Activated naive CD8-positive, alpha-beta T cell (primary cell): ENCODE measurements at regions not wholly inside any gene's neighbourhood (a gene's known extent, or its start where the extent isn't known, plus 50 kb on each side); places are given as distances from the start of the nearest gene placed in this dataset.

Experiments
- H3K27ac Mint-ChIP-seq: one replicate; pipeline ENCODE4 v1.8.0; 2021; ENCODE audit warnings: mixed read lengths
- H3K27me3 Mint-ChIP-seq: one replicate; pipeline ENCODE4 v1.8.0; 2021; ENCODE audit warnings: mixed read lengths
- H3K36me3 Mint-ChIP-seq: one replicate; pipeline ENCODE4 v1.8.0; 2021; ENCODE audit warnings: mixed read lengths
- H3K4me1 Mint-ChIP-seq: one replicate; pipeline ENCODE4 v1.8.0; 2021; ENCODE audit warnings: low read depth, mixed read lengths
- H3K4me3 Mint-ChIP-seq: one replicate; pipeline ENCODE4 v1.8.0; 2021; ENCODE audit warnings: mild to moderate bottlenecking, mixed read lengths
- H3K9me3 Mint-ChIP-seq: one replicate; pipeline ENCODE4 v1.8.0; 2021; ENCODE audit warnings: low read depth, mixed read lengths

- H3K27me3 Mint-ChIP-seq, result peaks cover 2% of the 10 kb centered on the region
- no peaks in the 10 kb centered on the region for H3K36me3 Mint-ChIP-seq
- no peaks in the 10 kb centered on the region for H3K4me1 Mint-ChIP-seq
- no peak overlapping the region for H3K4me3 Mint-ChIP-seq
- H3K27ac Mint-ChIP-seq, result no peak overlapping the region
- H3K9me3 Mint-ChIP-seq, result no peaks in the 10 kb centered on the region
Observed at GRCh38 chr21:43343095-43343991, 83.6 kb downstream of the SIK1 start.

DNA sequence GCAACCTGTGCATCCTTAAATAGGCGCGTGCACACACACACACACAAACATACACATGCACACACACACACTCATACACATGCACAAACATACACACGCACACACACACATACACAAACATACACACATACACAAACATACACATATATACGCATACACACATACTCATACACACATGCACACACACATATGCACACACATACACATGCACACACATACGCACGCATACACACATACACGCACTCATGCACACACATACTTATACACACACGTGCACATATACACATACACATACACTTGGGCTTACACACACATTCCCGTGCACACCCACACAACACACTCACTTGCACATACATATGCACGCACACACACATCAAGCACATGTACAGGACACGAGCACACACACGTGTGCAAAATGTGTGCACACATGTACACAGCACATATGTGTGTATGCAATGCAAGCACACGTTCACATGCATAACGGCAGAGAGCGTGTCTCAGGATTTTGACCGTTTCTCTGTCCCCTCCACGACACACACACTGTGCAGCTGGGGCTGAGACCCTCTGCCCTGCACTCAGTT, 84.5 kb downstream of the SIK1 start:
- no peak overlapping the region for H3K4me3 Mint-ChIP-seq
- peaks cover 2% of the 10 kb centered on the region for H3K27me3 Mint-ChIP-seq
- no peaks in the 10 kb centered on the region for H3K9me3 Mint-ChIP-seq
- no peaks in the 10 kb centered on the region for H3K36me3 Mint-ChIP-seq
- H3K27ac Mint-ChIP-seq, result no peak overlapping the region
- H3K4me1 Mint-ChIP-seq, result peaks cover 4% of the 10 kb centered on the region

- Mint-ChIP-seq H3K4me3 (no peak overlapping the region), H3K4me1 (peaks cover 4% of the 10 kb centered on the region), H3K27ac (no peak overlapping the region)
Observed at GRCh38 chr21:43341378-43342161, 85.4 kb downstream of the SIK1 start.

GRCh38 chr21:43340491-43341377, 86.2 kb downstream of the SIK1 start:
- Mint-ChIP-seq H3K36me3 (no peaks in the 10 kb centered on the region), H3K27ac (no peak overlapping the region), H3K27me3 (peaks cover 2% of the 10 kb centered on the region), H3K4me3 (no peak overlapping the region), H3K9me3 (no peaks in the 10 kb centered on the region), H3K4me1 (peaks cover 4% of the 10 kb centered on the region)

More at GRCh38 chr21:43341378-43342161, 85.4 kb downstream of the SIK1 start:
- Mint-ChIP-seq H3K9me3 (no peaks in the 10 kb centered on the region), H3K27me3 (peaks cover 2% of the 10 kb centered on the region), H3K36me3 (no peaks in the 10 kb centered on the region)

- no peaks in the 10 kb centered on the region for H3K9me3 Mint-ChIP-seq
- no peak overlapping the region for H3K4me3 Mint-ChIP-seq
- peaks cover 2% of the 10 kb centered on the region for H3K27me3 Mint-ChIP-seq
- no peak overlapping the region for H3K27ac Mint-ChIP-seq
- H3K4me1 Mint-ChIP-seq, result peaks cover 4% of the 10 kb centered on the region
- no peaks in the 10 kb centered on the region for H3K36me3 Mint-ChIP-seq
Observed at GRCh38 chr21:43339668-43340067, 87.3 kb downstream of the SIK1 start.

DNA sequence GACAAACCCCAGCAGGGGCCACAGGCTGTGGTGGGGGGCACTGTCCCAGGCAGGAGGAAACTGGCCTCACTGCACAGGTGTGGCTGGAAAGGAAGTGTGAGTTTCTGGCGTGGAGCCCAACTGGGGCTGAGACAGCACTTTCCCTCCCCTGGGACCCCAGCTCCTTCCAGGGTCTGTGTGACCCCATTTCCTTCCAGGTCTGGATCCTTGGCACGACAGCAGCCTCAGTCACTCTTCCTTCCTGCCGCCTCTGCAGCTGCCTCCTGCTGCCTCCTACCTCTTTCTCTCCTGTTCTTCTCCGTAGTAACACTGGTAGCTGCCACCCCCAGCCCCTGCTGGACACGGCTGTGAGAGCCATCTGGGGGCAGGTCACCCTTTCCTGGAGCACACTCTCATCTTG, 88.0 kb downstream of the SIK1 start:
- Mint-ChIP-seq H3K9me3 (no peaks in the 10 kb centered on the region), H3K4me3 (no peak overlapping the region), H3K27ac (no peak overlapping the region), H3K36me3 (no peaks in the 10 kb centered on the region), H3K27me3 (peaks cover 2% of the 10 kb centered on the region), H3K4me1 (peaks cover 4% of the 10 kb centered on the region)

GRCh38 chr21:43337901-43338655, 88.9 kb downstream of the SIK1 start:
- H3K27me3 Mint-ChIP-seq, result peaks cover 2% of the 10 kb centered on the region
- H3K27ac Mint-ChIP-seq, result no peak overlapping the region
- H3K4me1 Mint-ChIP-seq, result peaks cover 4% of the 10 kb centered on the region
- no peaks in the 10 kb centered on the region for H3K36me3 Mint-ChIP-seq
- no peaks in the 10 kb centered on the region for H3K9me3 Mint-ChIP-seq
- no peak overlapping the region for H3K4me3 Mint-ChIP-seq

- Mint-ChIP-seq H3K4me1 (peaks cover 4% of the 10 kb centered on the region), H3K36me3 (no peaks in the 10 kb centered on the region), H3K27ac (no peak overlapping the region), H3K4me3 (no peak overlapping the region), H3K27me3 (peaks cover 2% of the 10 kb centered on the region), H3K9me3 (no peaks in the 10 kb centered on the region)
Observed at GRCh38 chr21:43335119-43335518, 91.8 kb downstream of the SIK1 start.

GRCh38 chr21:43334214-43334958, 92.5 kb downstream of the SIK1 start:
- Mint-ChIP-seq H3K4me3 (no peak overlapping the region), H3K4me1 (peaks cover 4% of the 10 kb centered on the region), H3K27ac (no peak overlapping the region)

DNA sequence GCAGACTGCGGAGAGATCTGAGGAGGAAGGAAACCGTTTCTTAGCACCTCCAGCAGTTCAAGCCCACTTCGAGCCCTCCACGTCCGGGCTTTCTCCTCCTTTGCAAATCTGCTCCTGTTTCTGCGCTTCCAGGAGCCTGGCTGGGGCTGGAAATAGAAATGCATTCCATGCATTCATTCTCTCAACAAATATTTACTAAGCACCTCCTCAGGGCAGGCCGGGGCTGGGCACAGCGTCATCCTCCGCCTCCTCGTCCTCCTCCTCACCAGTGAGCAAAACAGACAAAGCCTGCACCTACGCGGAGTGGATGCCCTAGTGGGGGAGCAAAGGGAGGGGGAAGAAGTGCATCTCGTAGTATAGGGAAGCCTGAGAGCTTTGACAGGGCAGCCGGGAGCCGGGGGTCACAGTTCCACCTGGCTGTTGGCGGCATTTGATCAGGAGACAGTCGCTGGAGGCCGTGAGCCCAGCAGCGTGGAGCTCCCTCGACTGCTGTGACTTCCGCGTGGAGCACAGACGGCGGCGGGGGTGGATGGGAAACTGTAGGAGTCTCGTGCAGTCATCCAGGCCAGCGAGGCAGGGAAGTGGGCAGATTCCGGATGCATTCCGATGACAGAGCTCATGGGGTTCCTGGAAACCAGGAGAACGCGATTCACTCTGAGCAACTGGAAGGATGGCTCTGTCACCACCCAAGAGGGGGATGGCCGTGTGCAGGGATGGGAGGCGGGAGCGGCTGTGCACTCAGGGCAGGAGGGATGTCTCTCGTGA, 93.5 kb downstream of the SIK1 start:
- Mint-ChIP-seq H3K4me1 (peaks cover 4% of the 10 kb centered on the region), H3K36me3 (no peaks in the 10 kb centered on the region), H3K4me3 (no peak overlapping the region), H3K27ac (no peak overlapping the region), H3K9me3 (no peaks in the 10 kb centered on the region), H3K27me3 (no peaks in the 10 kb centered on the region)

More at GRCh38 chr21:43334214-43334958, 92.5 kb downstream of the SIK1 start:
- H3K9me3 Mint-ChIP-seq, result no peaks in the 10 kb centered on the region
- H3K36me3 Mint-ChIP-seq, result no peaks in the 10 kb centered on the region
- H3K27me3 Mint-ChIP-seq, result peaks cover 2% of the 10 kb centered on the region

- Mint-ChIP-seq H3K4me3 (no peak overlapping the region), H3K27me3 (peaks cover 2% of the 10 kb centered on the region), H3K9me3 (no peaks in the 10 kb centered on the region), H3K4me1 (peaks cover 1% of the 10 kb centered on the region), H3K27ac (no peak overlapping the region), H3K36me3 (no peaks in the 10 kb centered on the region)
Observed at GRCh38 chr21:43332861-43333297, 94.1 kb downstream of the SIK1 start.

DNA sequence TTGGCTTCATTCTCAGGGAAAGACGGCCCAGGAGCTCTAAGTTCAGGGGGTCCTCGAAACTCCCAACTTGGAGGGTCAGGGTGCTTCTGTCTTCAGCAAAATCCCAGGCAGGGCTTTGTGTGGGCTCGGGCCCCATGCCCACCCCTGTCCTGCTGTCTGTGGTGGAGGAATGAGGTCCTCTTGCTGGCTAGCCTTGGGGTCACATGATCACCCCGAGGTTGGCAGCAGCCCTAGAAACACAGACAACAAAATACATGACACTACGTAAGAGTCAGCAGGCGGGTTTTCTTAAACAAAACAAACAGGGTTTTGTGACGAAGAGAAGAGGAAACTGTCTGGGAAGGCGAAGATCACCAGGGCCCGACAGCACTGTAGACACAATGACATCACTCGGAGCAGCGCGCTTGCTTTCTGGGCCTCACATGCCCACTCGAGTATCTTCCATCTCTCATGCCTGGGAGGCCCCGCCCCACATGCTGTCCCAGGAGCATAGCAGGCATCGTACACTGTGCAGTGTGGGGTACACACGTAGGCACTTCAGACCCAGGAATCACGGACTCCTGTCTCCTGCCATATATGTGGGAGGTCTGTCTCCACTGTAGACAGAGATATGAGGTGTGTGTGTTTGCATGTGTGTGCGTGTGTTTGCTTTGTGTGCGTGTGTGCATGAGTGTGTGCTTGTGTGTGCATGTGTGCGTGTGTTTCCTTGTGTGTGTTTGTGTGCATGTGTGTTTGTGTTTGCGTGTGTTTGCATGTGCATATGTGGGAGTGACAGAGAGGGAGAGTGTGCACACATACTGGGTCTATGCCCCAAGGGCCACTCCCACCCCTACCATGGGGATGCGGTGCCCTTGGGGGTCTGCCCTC, 94.7 kb downstream of the SIK1 start:
- Mint-ChIP-seq H3K4me1 (no peaks in the 10 kb centered on the region), H3K4me3 (no peak overlapping the region), H3K36me3 (no peaks in the 10 kb centered on the region), H3K27me3 (peaks cover 2% of the 10 kb centered on the region), H3K9me3 (no peaks in the 10 kb centered on the region), H3K27ac (no peak overlapping the region)
